ENCODE measurements at regions not wholly inside any gene's neighbourhood (a gene's known extent, or its start where the extent isn't known, plus 50 kb on each side); places are given as distances from the start of the nearest gene placed in this dataset.

GRCh38 chr6:157760589-157761330 lies 62.3 kb upstream of the SNX9 start:
- H3K4me3 ChIP-seq (ENCODE audit: low read length in 2 of 2): no peak overlapping the region
- 95% methylated on average over 7 of the region's 7 CpGs for WGBS
- peaks cover 17 to 60% of the 10 kb centered on the region in 2 donors for H3K4me1 ChIP-seq (ENCODE audit: control insufficient read depth in 2 of 2, insufficient read depth in 2 of 2, low read length in 2 of 2)
- no peak for DNase-seq (ENCODE audit: low read depth in 6 of 9, low spot score in 9 of 9)
- H3K36me3 ChIP-seq (ENCODE audit: control insufficient read depth in 2 of 2, insufficient read depth in 2 of 2, low read length in 1 of 2): no peaks in the 10 kb centered on the region
- peaks cover 0 to 6% of the 10 kb centered on the region in 2 donors for H3K27me3 ChIP-seq (ENCODE audit: control insufficient read depth in 2 of 2, insufficient read depth in 1 of 2, low read length in 1 of 2)
- H3K27ac ChIP-seq (ENCODE audit: low read depth in 1 of 2, low read length in 1 of 2): no peak overlapping the region
- no peaks in the 10 kb centered on the region for H3K9me3 ChIP-seq (ENCODE audit: control insufficient read depth in 2 of 2, insufficient read depth in 1 of 2, low read length in 1 of 2)

- H3K4me1 ChIP-seq (ENCODE audit: control insufficient read depth in 2 of 2, insufficient read depth in 2 of 2, low read length in 2 of 2): peaks cover 17 to 55% of the 10 kb centered on the region in 2 donors
- WGBS: 90% methylated on average over 12 of the region's 12 CpGs
- peak in 1 of 9 donors; percentile 63 for DNase-seq (ENCODE audit: low read depth in 6 of 9, low spot score in 9 of 9)
- H3K9me3 ChIP-seq (ENCODE audit: control insufficient read depth in 2 of 2, insufficient read depth in 1 of 2, low read length in 1 of 2): no peaks in the 10 kb centered on the region
- H3K27ac ChIP-seq (ENCODE audit: low read depth in 1 of 2, low read length in 1 of 2): no peak overlapping the region
- no peaks in the 10 kb centered on the region for H3K36me3 ChIP-seq (ENCODE audit: control insufficient read depth in 2 of 2, insufficient read depth in 2 of 2, low read length in 1 of 2)
- peaks cover 0 to 4% of the 10 kb centered on the region in 2 donors for H3K27me3 ChIP-seq (ENCODE audit: control insufficient read depth in 2 of 2, insufficient read depth in 1 of 2, low read length in 1 of 2)
- H3K4me3 ChIP-seq (ENCODE audit: low read length in 2 of 2): no peak overlapping the region
Observed at GRCh38 chr6:157761331-157761921, 61.6 kb upstream of the SNX9 start.

GRCh38 chr6:157761926-157762325 lies 61.1 kb upstream of the SNX9 start:
- no peak overlapping the region for H3K27ac ChIP-seq (ENCODE audit: low read depth in 1 of 2, low read length in 1 of 2)
- H3K4me3 ChIP-seq (ENCODE audit: low read length in 2 of 2): no peak overlapping the region
- WGBS: 89% methylated on average over 13 of the region's 13 CpGs
- H3K4me1 ChIP-seq (ENCODE audit: control insufficient read depth in 2 of 2, insufficient read depth in 2 of 2, low read length in 2 of 2): peaks cover 17 to 50% of the 10 kb centered on the region in 2 donors
- H3K36me3 ChIP-seq (ENCODE audit: control insufficient read depth in 2 of 2, insufficient read depth in 2 of 2, low read length in 1 of 2): no peaks in the 10 kb centered on the region
- no peaks in the 10 kb centered on the region for H3K9me3 ChIP-seq (ENCODE audit: control insufficient read depth in 2 of 2, insufficient read depth in 1 of 2, low read length in 1 of 2)
- DNase-seq (ENCODE audit: low read depth in 6 of 9, low spot score in 9 of 9): no peak
- H3K27me3 ChIP-seq (ENCODE audit: control insufficient read depth in 2 of 2, insufficient read depth in 1 of 2, low read length in 1 of 2): no peaks in the 10 kb centered on the region

- Histone ChIP-seq H3K4me1 (ENCODE audit: control insufficient read depth in 2 of 2, insufficient read depth in 2 of 2, low read length in 2 of 2) (peaks cover 17 to 47% of the 10 kb centered on the region in 2 donors), H3K27ac (ENCODE audit: low read depth in 1 of 2, low read length in 1 of 2) (no peak overlapping the region), H3K36me3 (ENCODE audit: control insufficient read depth in 2 of 2, insufficient read depth in 2 of 2, low read length in 1 of 2) (no peaks in the 10 kb centered on the region), H3K4me3 (ENCODE audit: low read length in 2 of 2) (no peak overlapping the region), H3K9me3 (ENCODE audit: control insufficient read depth in 2 of 2, insufficient read depth in 1 of 2, low read length in 1 of 2) (no peaks in the 10 kb centered on the region), H3K27me3 (ENCODE audit: control insufficient read depth in 2 of 2, insufficient read depth in 1 of 2, low read length in 1 of 2) (no peaks in the 10 kb centered on the region)
- 12% methylated on average over 7 of the region's 7 CpGs for WGBS
- peak in 1 of 9 donors; percentile 54 for DNase-seq (ENCODE audit: low read depth in 6 of 9, low spot score in 9 of 9)
Observed at GRCh38 chr6:157762636-157763035, 60.4 kb upstream of the SNX9 start.

- H3K9me3 ChIP-seq (ENCODE audit: control insufficient read depth in 2 of 2, insufficient read depth in 1 of 2, low read length in 1 of 2): no peaks in the 10 kb centered on the region
- peak overlapping the region in 1 of 2 donors; percentile 68 for H3K27ac ChIP-seq (ENCODE audit: low read depth in 1 of 2, low read length in 1 of 2)
- H3K4me3 ChIP-seq (ENCODE audit: low read length in 2 of 2): no peak overlapping the region
- WGBS: 62% methylated on average over 13 of the region's 13 CpGs
- no peaks in the 10 kb centered on the region for H3K27me3 ChIP-seq (ENCODE audit: control insufficient read depth in 2 of 2, insufficient read depth in 1 of 2, low read length in 1 of 2)
- DNase-seq (ENCODE audit: low read depth in 6 of 9, low spot score in 9 of 9): peak in 1 of 9 donors; percentile 43
- H3K4me1 ChIP-seq (ENCODE audit: control insufficient read depth in 2 of 2, insufficient read depth in 2 of 2, low read length in 2 of 2): peaks cover 20 to 54% of the 10 kb centered on the region in 2 donors
- H3K36me3 ChIP-seq (ENCODE audit: control insufficient read depth in 2 of 2, insufficient read depth in 2 of 2, low read length in 1 of 2): no peaks in the 10 kb centered on the region
Observed at GRCh38 chr6:157763129-157763903, 59.7 kb upstream of the SNX9 start.

- H3K27ac ChIP-seq (ENCODE audit: low read depth in 1 of 2, low read length in 1 of 2): peak overlapping the region; percentile 67 to 68
- H3K4me1 ChIP-seq (ENCODE audit: control insufficient read depth in 2 of 2, insufficient read depth in 2 of 2, low read length in 2 of 2): peaks cover 21 to 56% of the 10 kb centered on the region in 2 donors
- no peaks in the 10 kb centered on the region for H3K36me3 ChIP-seq (ENCODE audit: control insufficient read depth in 2 of 2, insufficient read depth in 2 of 2, low read length in 1 of 2)
- no peaks in the 10 kb centered on the region for H3K9me3 ChIP-seq (ENCODE audit: control insufficient read depth in 2 of 2, insufficient read depth in 1 of 2, low read length in 1 of 2)
- no peak overlapping the region for H3K4me3 ChIP-seq (ENCODE audit: low read length in 2 of 2)
- H3K27me3 ChIP-seq (ENCODE audit: control insufficient read depth in 2 of 2, insufficient read depth in 1 of 2, low read length in 1 of 2): no peaks in the 10 kb centered on the region
- DNase-seq (ENCODE audit: low read depth in 6 of 9, low spot score in 9 of 9): peak in 1 of 9 donors; percentile 33
- WGBS: 20% methylated on average over 3 of the region's 3 CpGs
Observed at GRCh38 chr6:157763904-157764177, 59.2 kb upstream of the SNX9 start.

- Histone ChIP-seq H3K27ac (ENCODE audit: low read depth in 1 of 2, low read length in 1 of 2) (peak overlapping the region; percentile 67 to 68), H3K4me3 (ENCODE audit: low read length in 2 of 2) (no peak overlapping the region), H3K36me3 (ENCODE audit: control insufficient read depth in 2 of 2, insufficient read depth in 2 of 2, low read length in 1 of 2) (no peaks in the 10 kb centered on the region), H3K9me3 (ENCODE audit: control insufficient read depth in 2 of 2, insufficient read depth in 1 of 2, low read length in 1 of 2) (no peaks in the 10 kb centered on the region), H3K27me3 (ENCODE audit: control insufficient read depth in 2 of 2, insufficient read depth in 1 of 2, low read length in 1 of 2) (no peaks in the 10 kb centered on the region), H3K4me1 (ENCODE audit: control insufficient read depth in 2 of 2, insufficient read depth in 2 of 2, low read length in 2 of 2) (peaks cover 21 to 61% of the 10 kb centered on the region in 2 donors)
- 2% methylated on average over 14 of the region's 14 CpGs for WGBS
- DNase-seq (ENCODE audit: low read depth in 6 of 9, low spot score in 9 of 9): peak in 6 of 9 donors; percentile 33 to 83 (median 52)
Observed at GRCh38 chr6:157764178-157765068, 58.6 kb upstream of the SNX9 start.

- no peaks in the 10 kb centered on the region for H3K36me3 ChIP-seq (ENCODE audit: control insufficient read depth in 2 of 2, insufficient read depth in 2 of 2, low read length in 1 of 2)
- no peaks in the 10 kb centered on the region for H3K27me3 ChIP-seq (ENCODE audit: control insufficient read depth in 2 of 2, insufficient read depth in 1 of 2, low read length in 1 of 2)
- H3K27ac ChIP-seq (ENCODE audit: low read depth in 1 of 2, low read length in 1 of 2): no peak overlapping the region
- 97% methylated on average over 11 of the region's 11 CpGs for WGBS
- peaks cover 16 to 50% of the 10 kb centered on the region in 2 donors for H3K4me1 ChIP-seq (ENCODE audit: control insufficient read depth in 2 of 2, insufficient read depth in 2 of 2, low read length in 2 of 2)
- no peak for DNase-seq (ENCODE audit: low read depth in 6 of 9, low spot score in 9 of 9)
- H3K9me3 ChIP-seq (ENCODE audit: control insufficient read depth in 2 of 2, insufficient read depth in 1 of 2, low read length in 1 of 2): peaks cover 0 to 3% of the 10 kb centered on the region in 2 donors
- H3K4me3 ChIP-seq (ENCODE audit: low read length in 2 of 2): no peak overlapping the region
Observed at GRCh38 chr6:157766901-157767774, 55.9 kb upstream of the SNX9 start.
